ENCODE measurements at regions not wholly inside any gene's neighbourhood (a gene's known extent, or its start where the extent isn't known, plus 50 kb on each side); places are given as distances from the start of the nearest gene placed in this dataset.

GRCh38 chr10:94043431-94043990 is 49.8 kb downstream of the PLCE1 start:
- no peak for DNase-seq

GRCh38 chr10:94046098-94046497 is 52.4 kb downstream of the PLCE1 start:
- DNase-seq, result no peak

GRCh38 chr10:94047293-94047692 is 53.6 kb downstream of the PLCE1 start:
- DNase-seq, result no peak

- no peak for DNase-seq
Measured at GRCh38 chr10:94049911-94050310, 56.2 kb downstream of the PLCE1 start.

- DNase-seq, result no peak
Measured at GRCh38 chr10:94052281-94052680, 58.5 kb downstream of the PLCE1 start.

- DNase-seq, result no peak
Measured at GRCh38 chr10:94052866-94053791, 59.4 kb downstream of the PLCE1 start.

GRCh38 chr10:94059178-94059883 is 65.6 kb downstream of the PLCE1 start:
- DNase-seq, result no peak

- DNase-seq, result no peak
Measured at GRCh38 chr10:94061026-94061425, 67.3 kb downstream of the PLCE1 start.

GRCh38 chr10:94062611-94063010 is 68.9 kb downstream of the PLCE1 start:
- DNase-seq, result no peak

GRCh38 chr10:94065362-94065761 is 71.6 kb downstream of the PLCE1 start:
- DNase-seq, result no peak

- no peak for DNase-seq
Measured at GRCh38 chr10:94065787-94066186, 72.1 kb downstream of the PLCE1 start.

- DNase-seq, result no peak
Measured at GRCh38 chr10:94066411-94066810, 72.7 kb downstream of the PLCE1 start.

- no peak for DNase-seq
Measured at GRCh38 chr10:94069884-94070283, 76.2 kb downstream of the PLCE1 start.

GRCh38 chr10:94074462-94074861 is 80.7 kb downstream of the PLCE1 start:
- DNase-seq, result no peak

GRCh38 chr10:94075506-94075905 is 81.8 kb downstream of the PLCE1 start:
- no peak for DNase-seq

- no peak for DNase-seq
Measured at GRCh38 chr10:94076325-94076841, 82.7 kb downstream of the PLCE1 start.

GRCh38 chr10:94077042-94077441 is 83.3 kb downstream of the PLCE1 start:
- DNase-seq, result no peak

GRCh38 chr10:94080108-94080507 is 86.4 kb downstream of the PLCE1 start:
- DNase-seq, result no peak

GRCh38 chr10:94083662-94084265 is 90.0 kb downstream of the PLCE1 start:
- no peak for DNase-seq

GRCh38 chr10:94084344-94084743 is 90.6 kb downstream of the PLCE1 start:
- no peak for DNase-seq

GRCh38 chr10:94085288-94085687 is 91.6 kb downstream of the PLCE1 start:
- no peak for DNase-seq

GRCh38 chr10:94085766-94086437 is 92.2 kb downstream of the PLCE1 start:
- no peak for DNase-seq
